HCT116 (cell line): ENCODE measurements at regions not wholly inside any gene's neighbourhood (a gene's known extent, or its start where the extent isn't known, plus 50 kb on each side); places are given as distances from the start of the nearest gene placed in this dataset.
"Not testable (repeated sequence)": the region's sequence is repeated elsewhere in the genome, so short reads cannot be mapped to it uniquely, and the experiment has no call there.

ENCODE experiments used
- CBX3 ChIP-seq: IDR thresholded peaks from 2 replicates; pipeline ENCODE4 v1.6.1; 2012; ENCODE audit warnings: low read depth
- CEBPB ChIP-seq: IDR thresholded peaks from 2 replicates; pipeline ENCODE4 v1.6.1; 2012; ENCODE audit warnings: low read depth
- CTCF ChIP-seq, 3 experiments: fragments of 200-600 bp in 1 of 3; sonication (generic) in 1 of 3; IDR thresholded peaks in 2 of 3; conservative IDR thresholded peaks in 1 of 3; 2 replicates each; pipeline ENCODE4 v1.5.1; 2012 to 2017; ENCODE audit warnings: low read depth in 2 of 3, low read length in 2 of 3, antibody characterized with exemption in 1 of 3, borderline replicate concordance in 1 of 3, control low read depth in 1 of 3, mild to moderate bottlenecking in 1 of 3, mixed read lengths in 1 of 3, mixed run types in 1 of 3, moderate library complexity in 1 of 3; ENCODE audit not compliant: insufficient read depth in 1 of 3
- EGR1 ChIP-seq: IDR thresholded peaks from 2 replicates; pipeline ENCODE4 v1.6.1; 2012; ENCODE audit warnings: low read depth
- EZH2phosphoT487 ChIP-seq: fragments of 200-600 bp; IDR thresholded peaks from 2 replicates; pipeline ENCODE4 v1.6.1; 2018; ENCODE audit warnings: antibody characterized with exemption, borderline replicate concordance
- JUND ChIP-seq: IDR thresholded peaks from 2 replicates; pipeline ENCODE4 v1.6.1; 2012
- POLR2A ChIP-seq: IDR thresholded peaks from 2 replicates; pipeline ENCODE4 v1.7.0; 2011; ENCODE audit warnings: borderline replicate concordance; ENCODE audit not compliant: insufficient read depth, insufficient read length; ENCODE audit errors: extremely low read depth
- POLR2AphosphoS5 ChIP-seq: IDR thresholded peaks from 2 replicates; pipeline ENCODE4 v1.6.1; 2011; ENCODE audit warnings: mild to moderate bottlenecking, low read depth, low read length, moderate library complexity
- RAD21 ChIP-seq: IDR thresholded peaks from 2 replicates; pipeline ENCODE4 v1.6.1; 2012; ENCODE audit warnings: low read depth, mild to moderate bottlenecking
- SIN3A ChIP-seq: IDR thresholded peaks from 2 replicates; pipeline ENCODE4 v1.6.1; 2012; ENCODE audit warnings: low read depth
- TCF7L2 ChIP-seq: IDR thresholded peaks from 2 replicates; pipeline ENCODE4 v1.7.0; 2011; ENCODE audit warnings: borderline replicate concordance, inconsistent platforms; ENCODE audit not compliant: insufficient read depth, insufficient read length; ENCODE audit errors: extremely low read depth
- YY1 ChIP-seq: IDR thresholded peaks from 2 replicates; pipeline ENCODE4 v1.6.1; 2011; ENCODE audit warnings: low read length, low read depth, moderate library complexity, mild to moderate bottlenecking; ENCODE audit not compliant: insufficient replicate concordance; ENCODE audit errors: extremely low read depth
- ZFX ChIP-seq: fragments of 450-650 bp; IDR thresholded peaks from 2 replicates; pipeline ENCODE4 v1.6.1; 2017

- TF ChIP-seq CTCF (IDR thresholded peaks at IDR 0.05 in 2 of 3, conservative IDR thresholded peaks at IDR 0.05 in 1 of 3; ENCODE audit: borderline replicate concordance in 1 of 3, insufficient read depth in 1 of 3, low read depth in 2 of 3, low read length in 2 of 3); ZFX; EZH2phosphoT487; POLR2AphosphoS5; CEBPB; SIN3A; CBX3; POLR2A; YY1; RAD21; JUND; EGR1; TCF7L2: not testable (repeated sequence)
Measured at GRCh38 chr1:83212033-83212432, 786.9 kb downstream of the TTLL7 start.
